ENCODE measurements at regions not wholly inside any gene's neighbourhood (a gene's known extent, or its start where the extent isn't known, plus 50 kb on each side); places are given as distances from the start of the nearest gene placed in this dataset.
"Not testable (repeated sequence)": the region's sequence is repeated elsewhere in the genome, so short reads cannot be mapped to it uniquely, and the experiment has no call there.

- not testable (repeated sequence) for DNase-seq (ENCODE audit: low spot score)
Observed at GRCh38 chr13:64077132-64077835, 2661.6 kb upstream of the PCDH20 start.

- DNase-seq (ENCODE audit: low spot score): no peak
Observed at GRCh38 chr13:64075543-64076271, 2660.1 kb upstream of the PCDH20 start.

- no peak for DNase-seq (ENCODE audit: low spot score)
Observed at GRCh38 chr13:64074971-64075474, 2659.4 kb upstream of the PCDH20 start.

GRCh38 chr13:64073203-64073602 is 2657.6 kb upstream of the PCDH20 start:
- DNase-seq (ENCODE audit: low spot score): no peak

- DNase-seq (ENCODE audit: low spot score): no peak
Observed at GRCh38 chr13:64071352-64071751, 2655.7 kb upstream of the PCDH20 start.

GRCh38 chr13:64069892-64070291 is 2654.2 kb upstream of the PCDH20 start:
- no peak for DNase-seq (ENCODE audit: low spot score)

- DNase-seq (ENCODE audit: low spot score): no peak
Observed at GRCh38 chr13:64066711-64067110, 2651.1 kb upstream of the PCDH20 start.

- no peak for DNase-seq (ENCODE audit: low spot score)
Observed at GRCh38 chr13:64061649-64062048, 2646.0 kb upstream of the PCDH20 start.

- DNase-seq (ENCODE audit: low spot score): no peak
Observed at GRCh38 chr13:64057372-64058020, 2641.8 kb upstream of the PCDH20 start.

- no peak for DNase-seq (ENCODE audit: low spot score)
Observed at GRCh38 chr13:64054321-64054720, 2638.7 kb upstream of the PCDH20 start.

- no peak for DNase-seq (ENCODE audit: low spot score)
Observed at GRCh38 chr13:64052521-64052920, 2636.9 kb upstream of the PCDH20 start.

GRCh38 chr13:64051278-64051677 is 2635.6 kb upstream of the PCDH20 start:
- no peak for DNase-seq (ENCODE audit: low spot score)

- DNase-seq (ENCODE audit: low spot score): no peak
Observed at GRCh38 chr13:64041296-64041695, 2625.6 kb upstream of the PCDH20 start.

- no peak for DNase-seq (ENCODE audit: low spot score)
Observed at GRCh38 chr13:64033921-64034320, 2618.3 kb upstream of the PCDH20 start.

GRCh38 chr13:64029343-64030093 is 2613.9 kb upstream of the PCDH20 start:
- DNase-seq (ENCODE audit: low spot score): no peak

GRCh38 chr13:64028551-64028950 is 2612.9 kb upstream of the PCDH20 start:
- no peak for DNase-seq (ENCODE audit: low spot score)

GRCh38 chr13:64020126-64020525 is 2604.5 kb upstream of the PCDH20 start:
- DNase-seq (ENCODE audit: low spot score): no peak

- no peak for DNase-seq (ENCODE audit: low spot score)
Observed at GRCh38 chr13:64007339-64007738, 2591.7 kb upstream of the PCDH20 start.

- DNase-seq (ENCODE audit: low spot score): no peak
Observed at GRCh38 chr13:64000321-64000720, 2584.7 kb upstream of the PCDH20 start.

- DNase-seq (ENCODE audit: low spot score): no peak
Observed at GRCh38 chr13:63999614-64000305, 2584.1 kb upstream of the PCDH20 start.

GRCh38 chr13:63983366-63983765 is 2567.7 kb upstream of the PCDH20 start:
- no peak for DNase-seq (ENCODE audit: low spot score)

GRCh38 chr13:63979951-63980350 is 2564.3 kb upstream of the PCDH20 start:
- no peak for DNase-seq (ENCODE audit: low spot score)
